ENCODE measurements at regions not wholly inside any gene's neighbourhood (a gene's known extent, or its start where the extent isn't known, plus 50 kb on each side); places are given as distances from the start of the nearest gene placed in this dataset.

- no peaks in the 10 kb centered on the region for H3K4me1 Mint-ChIP-seq
- no peak overlapping the region for H3K4me3 Mint-ChIP-seq
- H3K36me3 Mint-ChIP-seq (ENCODE audit: low read depth), result no peaks in the 10 kb centered on the region
- ATAC-seq (no peak), DNase-seq (no peak)
- H3K27me3 Mint-ChIP-seq, result peaks cover 12% of the 10 kb centered on the region
- H3K27ac Mint-ChIP-seq, result no peak overlapping the region
- peaks cover 3% of the 10 kb centered on the region for H3K9me3 ChIP-seq (ENCODE audit: control insufficient read depth, low read length, poor library complexity, severe bottlenecking)
Measured at GRCh38 chr7:156184164-156184563, 371.9 kb upstream of the SHH start.

DNA sequence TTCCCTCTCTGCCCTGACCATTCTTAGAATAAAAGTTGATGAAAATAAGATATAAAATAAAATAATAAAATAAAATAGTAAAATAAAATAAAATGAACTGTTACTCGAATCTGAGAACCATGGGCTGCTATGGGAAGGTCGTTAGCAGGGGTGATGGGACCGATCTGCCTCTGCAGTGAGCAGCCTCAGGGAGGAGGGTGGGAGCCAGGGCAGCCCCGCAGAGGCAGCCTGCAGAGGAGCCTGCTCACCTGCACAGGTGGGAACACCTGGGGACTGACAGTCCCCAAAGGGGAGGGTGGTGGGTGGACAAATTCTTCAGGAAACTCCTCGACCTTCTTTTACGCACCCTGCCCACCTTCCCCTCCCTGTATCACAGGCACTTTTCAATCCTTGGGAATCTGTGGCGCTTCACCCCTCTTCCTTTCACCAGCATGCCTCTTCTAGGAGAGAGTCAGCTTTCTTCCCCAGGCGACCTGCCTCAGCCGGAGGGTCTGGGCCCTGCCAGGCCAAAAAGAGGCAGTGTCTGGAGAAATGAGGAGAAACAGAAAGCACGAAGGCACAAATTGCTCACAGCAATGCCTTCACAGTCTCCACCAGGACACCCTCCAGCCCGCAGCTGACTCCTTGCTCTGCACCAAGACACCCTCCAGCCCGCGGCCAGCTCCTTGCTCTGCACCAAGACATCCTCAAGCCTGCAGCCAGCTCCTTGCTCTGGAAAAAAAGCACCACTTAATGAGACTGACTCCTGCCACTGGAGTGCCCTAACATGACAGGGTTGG lies 368.4 kb upstream of the SHH start:
- Mint-ChIP-seq H3K27ac (no peak overlapping the region), H3K27me3 (peaks cover 20% of the 10 kb centered on the region), H3K4me1 (peaks cover 2% of the 10 kb centered on the region), H3K4me3 (no peak overlapping the region), H3K36me3 (ENCODE audit: low read depth) (no peaks in the 10 kb centered on the region)
- no peak for DNase-seq
- no peaks in the 10 kb centered on the region for H3K9me3 ChIP-seq (ENCODE audit: control insufficient read depth, low read length, poor library complexity, severe bottlenecking)
- no peak for ATAC-seq

GRCh38 chr7:156179872-156180390 lies 367.7 kb upstream of the SHH start:
- ATAC-seq (no peak), DNase-seq (no peak)
- H3K4me1 Mint-ChIP-seq, result peaks cover 2% of the 10 kb centered on the region
- H3K27ac Mint-ChIP-seq, result no peak overlapping the region
- H3K9me3 ChIP-seq (ENCODE audit: control insufficient read depth, low read length, poor library complexity, severe bottlenecking), result no peaks in the 10 kb centered on the region
- H3K36me3 Mint-ChIP-seq (ENCODE audit: low read depth), result no peaks in the 10 kb centered on the region
- H3K4me3 Mint-ChIP-seq, result no peak overlapping the region
- peaks cover 20% of the 10 kb centered on the region for H3K27me3 Mint-ChIP-seq

DNA sequence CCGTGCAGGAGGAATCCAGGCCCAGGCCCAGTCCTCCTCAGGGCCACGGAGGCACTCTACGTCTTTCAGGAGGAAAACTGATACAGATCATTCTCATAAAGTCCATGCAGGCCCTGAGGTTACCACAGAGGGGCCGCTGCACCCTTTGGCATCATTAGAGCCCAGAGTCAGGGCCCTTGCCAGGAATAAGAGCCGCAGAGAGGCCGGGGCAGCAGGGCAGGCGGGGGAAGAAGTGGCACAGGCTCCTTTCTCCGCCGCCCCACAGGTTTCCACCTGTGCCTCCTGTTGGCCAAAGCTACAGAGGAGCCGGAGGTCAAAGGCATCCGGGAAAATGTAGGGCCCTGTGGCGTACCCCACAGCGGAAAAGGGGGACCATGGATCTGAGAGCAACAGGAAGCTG lies 366.6 kb upstream of the SHH start:
- H3K27me3 Mint-ChIP-seq, result peaks cover 25% of the 10 kb centered on the region
- DNase-seq (no peak), ATAC-seq (no peak)
- no peaks in the 10 kb centered on the region for H3K36me3 Mint-ChIP-seq (ENCODE audit: low read depth)
- H3K9me3 ChIP-seq (ENCODE audit: control insufficient read depth, low read length, poor library complexity, severe bottlenecking), result no peaks in the 10 kb centered on the region
- H3K4me3 Mint-ChIP-seq, result no peak overlapping the region
- no peak overlapping the region for H3K27ac Mint-ChIP-seq
- H3K4me1 Mint-ChIP-seq, result peaks cover 2% of the 10 kb centered on the region

DNA sequence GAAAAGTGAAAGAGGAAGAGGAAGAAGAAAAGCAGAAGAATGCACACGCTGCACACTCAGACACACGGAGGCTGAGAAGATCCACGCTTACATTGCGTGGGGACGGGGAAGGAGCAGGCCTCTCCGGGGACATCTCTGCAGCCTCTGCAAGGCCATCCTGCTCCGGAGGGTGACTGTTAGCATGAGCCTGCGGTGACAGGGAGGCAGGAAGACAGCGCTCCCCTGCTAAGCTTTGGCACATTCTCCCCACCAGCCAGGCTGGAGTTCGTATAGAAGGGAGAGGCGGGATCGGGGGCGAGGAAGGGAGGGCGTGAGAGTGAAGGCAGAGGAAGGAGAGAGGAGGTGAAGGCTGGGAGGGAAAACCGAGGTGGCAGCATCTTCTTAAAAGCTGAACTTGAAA lies 366.0 kb upstream of the SHH start:
- peaks cover 3% of the 10 kb centered on the region for H3K4me1 Mint-ChIP-seq
- peaks cover under 1% of the 10 kb centered on the region for H3K36me3 Mint-ChIP-seq (ENCODE audit: low read depth)
- H3K4me3 Mint-ChIP-seq, result no peak overlapping the region
- no peak for ATAC-seq
- no peak overlapping the region for H3K27ac Mint-ChIP-seq
- no peaks in the 10 kb centered on the region for H3K9me3 ChIP-seq (ENCODE audit: control insufficient read depth, low read length, poor library complexity, severe bottlenecking)
- peaks cover 27% of the 10 kb centered on the region for H3K27me3 Mint-ChIP-seq
- no peak for DNase-seq

DNA sequence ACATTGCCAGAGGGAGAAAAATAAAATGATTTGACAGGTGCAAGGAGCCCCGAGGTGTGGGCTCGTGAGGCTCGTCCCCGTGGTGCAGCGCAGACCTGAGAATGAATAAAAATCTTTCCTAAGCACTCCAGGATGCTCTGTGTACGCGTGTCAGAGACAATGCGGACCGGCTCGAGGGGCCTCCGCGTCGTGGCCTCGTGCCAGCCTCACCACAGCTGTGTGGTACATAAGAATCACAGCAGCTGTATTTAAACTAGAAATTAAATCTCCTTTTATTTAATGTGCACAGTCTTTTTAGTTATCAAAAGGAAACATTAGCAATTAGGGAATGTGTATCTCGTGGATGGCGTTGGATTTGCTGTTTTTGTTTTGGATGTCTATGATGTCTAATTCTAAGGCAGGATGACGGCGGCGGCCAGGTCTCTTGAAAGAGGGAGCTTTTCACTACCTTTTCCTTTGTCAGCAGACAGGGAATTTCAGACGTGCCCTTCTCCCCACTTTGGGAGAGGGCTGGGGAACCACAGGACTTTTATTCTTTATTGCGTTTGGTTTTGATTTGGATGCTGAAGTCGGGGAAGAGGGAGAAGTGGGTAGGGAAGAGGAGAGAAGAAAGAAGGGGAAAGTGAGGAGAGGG lies 365.3 kb upstream of the SHH start:
- ATAC-seq (no peak), DNase-seq (no peak)
- Mint-ChIP-seq H3K36me3 (ENCODE audit: low read depth) (peaks cover 2% of the 10 kb centered on the region), H3K4me3 (no peak overlapping the region), H3K4me1 (peaks cover 5% of the 10 kb centered on the region), H3K27me3 (peaks cover 31% of the 10 kb centered on the region), H3K27ac (no peak overlapping the region)
- no peaks in the 10 kb centered on the region for H3K9me3 ChIP-seq (ENCODE audit: control insufficient read depth, low read length, poor library complexity, severe bottlenecking)

DNA sequence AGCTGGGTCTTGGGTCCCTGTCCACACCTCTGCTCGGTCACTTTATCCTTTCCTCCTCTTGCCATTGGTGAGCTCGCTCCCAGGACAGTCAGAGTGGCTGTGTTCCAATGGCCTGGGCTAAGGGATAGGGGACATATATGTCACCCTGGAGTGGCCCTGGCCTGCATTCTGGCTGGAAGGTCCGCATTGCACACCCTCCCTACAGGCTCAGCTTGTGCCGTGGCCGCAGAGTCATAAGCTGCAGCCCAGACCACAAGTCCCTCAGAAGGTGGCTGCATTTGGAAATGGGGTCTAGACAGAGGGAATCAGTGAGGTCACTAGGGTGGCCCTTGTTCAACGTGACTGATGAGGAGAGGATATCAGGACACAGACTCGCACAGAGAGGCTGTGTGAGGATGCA lies 363.8 kb upstream of the SHH start:
- Mint-ChIP-seq H3K27me3 (peaks cover 29% of the 10 kb centered on the region), H3K27ac (no peak overlapping the region), H3K4me3 (no peak overlapping the region), H3K36me3 (ENCODE audit: low read depth) (peaks cover 2% of the 10 kb centered on the region), H3K4me1 (peaks cover 5% of the 10 kb centered on the region)
- no peak for ATAC-seq
- DNase-seq, result no peak
- H3K9me3 ChIP-seq (ENCODE audit: control insufficient read depth, low read length, poor library complexity, severe bottlenecking), result no peaks in the 10 kb centered on the region

- peaks cover 24% of the 10 kb centered on the region for H3K27me3 Mint-ChIP-seq
- no peak for ATAC-seq
- peaks cover 5% of the 10 kb centered on the region for H3K4me1 Mint-ChIP-seq
- H3K4me3 Mint-ChIP-seq, result no peak overlapping the region
- H3K27ac Mint-ChIP-seq, result no peak overlapping the region
- H3K9me3 ChIP-seq (ENCODE audit: control insufficient read depth, low read length, poor library complexity, severe bottlenecking), result no peaks in the 10 kb centered on the region
- no peak for DNase-seq
- peaks cover 2% of the 10 kb centered on the region for H3K36me3 Mint-ChIP-seq (ENCODE audit: low read depth)
Measured at GRCh38 chr7:156175003-156175402, 362.7 kb upstream of the SHH start.

DNA sequence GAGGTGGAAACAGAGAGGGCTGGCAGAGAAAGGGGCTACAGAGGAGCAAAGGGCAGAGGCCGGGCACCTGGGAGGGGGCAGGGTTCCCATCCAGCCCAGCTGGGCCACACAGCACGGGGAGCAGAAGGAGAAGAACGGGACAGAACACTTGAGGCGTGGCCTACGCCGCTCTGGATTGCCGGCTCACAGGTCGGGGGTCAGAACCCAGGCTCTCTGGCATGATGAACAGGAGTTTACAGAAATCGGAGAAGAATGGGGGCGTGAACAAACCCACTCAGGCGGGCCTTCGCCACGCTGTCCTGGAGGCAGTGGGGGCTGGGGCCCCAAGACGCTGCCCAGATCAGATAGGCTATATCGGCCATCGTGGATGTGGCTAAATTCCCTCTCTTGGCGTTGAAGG lies 362.2 kb upstream of the SHH start:
- DNase-seq, result no peak
- H3K4me1 Mint-ChIP-seq, result peaks cover 5% of the 10 kb centered on the region
- H3K27me3 Mint-ChIP-seq, result peaks cover 21% of the 10 kb centered on the region
- no peak overlapping the region for H3K27ac Mint-ChIP-seq
- no peak for ATAC-seq
- no peak overlapping the region for H3K4me3 Mint-ChIP-seq
- H3K9me3 ChIP-seq (ENCODE audit: control insufficient read depth, low read length, poor library complexity, severe bottlenecking), result no peaks in the 10 kb centered on the region
- peaks cover 2% of the 10 kb centered on the region for H3K36me3 Mint-ChIP-seq (ENCODE audit: low read depth)

DNA sequence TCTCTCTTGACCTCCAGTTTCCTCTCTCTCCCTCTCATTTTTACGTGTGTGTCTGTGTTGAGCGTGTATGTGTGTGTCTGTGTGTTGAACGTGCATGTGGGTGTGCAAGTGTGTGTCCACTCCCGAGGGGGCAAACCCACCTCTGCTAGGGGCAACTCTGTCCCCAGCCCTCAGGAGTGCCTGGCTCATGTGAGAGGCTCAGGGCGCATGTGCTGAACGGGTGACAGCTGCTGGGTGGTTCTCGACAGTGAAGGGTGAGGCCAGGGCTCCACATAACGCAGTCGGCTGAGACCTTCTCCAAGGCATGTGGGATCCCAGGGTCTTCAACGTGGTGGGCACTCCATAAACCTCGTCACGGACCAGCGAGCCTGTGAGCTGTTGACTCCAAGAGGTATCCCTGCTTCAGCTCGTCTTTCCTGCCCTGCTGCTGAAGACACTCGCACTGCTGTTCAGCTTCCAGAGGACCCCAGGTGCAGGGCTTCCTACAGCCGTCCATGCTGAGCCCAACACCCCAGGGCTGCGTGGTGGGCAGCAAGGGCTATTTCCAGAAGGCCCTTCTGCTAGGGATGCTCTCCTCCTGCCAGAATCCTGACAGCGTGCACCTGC lies 361.6 kb upstream of the SHH start:
- Mint-ChIP-seq H3K27ac (no peak overlapping the region), H3K36me3 (ENCODE audit: low read depth) (peaks cover 2% of the 10 kb centered on the region)
- no peak for ATAC-seq

GRCh38 chr7:156173346-156173745 lies 361.1 kb upstream of the SHH start:
- DNase-seq (no peak), ATAC-seq (no peak)
- no peak overlapping the region for H3K4me3 Mint-ChIP-seq
- no peaks in the 10 kb centered on the region for H3K9me3 ChIP-seq (ENCODE audit: control insufficient read depth, low read length, poor library complexity, severe bottlenecking)
- H3K27ac Mint-ChIP-seq, result no peak overlapping the region
- H3K27me3 Mint-ChIP-seq, result peaks cover 12% of the 10 kb centered on the region
- H3K36me3 Mint-ChIP-seq (ENCODE audit: low read depth), result peaks cover 2% of the 10 kb centered on the region
- peaks cover 5% of the 10 kb centered on the region for H3K4me1 Mint-ChIP-seq

More for the DNA sequence above, 361.6 kb upstream of the SHH start:
- H3K4me3 Mint-ChIP-seq, result no peak overlapping the region
- H3K27me3 Mint-ChIP-seq, result peaks cover 16% of the 10 kb centered on the region
- no peak for DNase-seq
- H3K4me1 Mint-ChIP-seq, result peaks cover 5% of the 10 kb centered on the region
- H3K9me3 ChIP-seq (ENCODE audit: control insufficient read depth, low read length, poor library complexity, severe bottlenecking), result no peaks in the 10 kb centered on the region

GRCh38 chr7:156172638-156173037 lies 360.4 kb upstream of the SHH start:
- no peak for ATAC-seq
- no peaks in the 10 kb centered on the region for H3K9me3 ChIP-seq (ENCODE audit: control insufficient read depth, low read length, poor library complexity, severe bottlenecking)
- Mint-ChIP-seq H3K36me3 (ENCODE audit: low read depth) (peaks cover 2% of the 10 kb centered on the region), H3K27ac (peak overlapping the region; percentile 6), H3K4me3 (no peak overlapping the region), H3K27me3 (peaks cover 12% of the 10 kb centered on the region), H3K4me1 (peaks cover 3% of the 10 kb centered on the region)
- DNase-seq, result no peak

DNA sequence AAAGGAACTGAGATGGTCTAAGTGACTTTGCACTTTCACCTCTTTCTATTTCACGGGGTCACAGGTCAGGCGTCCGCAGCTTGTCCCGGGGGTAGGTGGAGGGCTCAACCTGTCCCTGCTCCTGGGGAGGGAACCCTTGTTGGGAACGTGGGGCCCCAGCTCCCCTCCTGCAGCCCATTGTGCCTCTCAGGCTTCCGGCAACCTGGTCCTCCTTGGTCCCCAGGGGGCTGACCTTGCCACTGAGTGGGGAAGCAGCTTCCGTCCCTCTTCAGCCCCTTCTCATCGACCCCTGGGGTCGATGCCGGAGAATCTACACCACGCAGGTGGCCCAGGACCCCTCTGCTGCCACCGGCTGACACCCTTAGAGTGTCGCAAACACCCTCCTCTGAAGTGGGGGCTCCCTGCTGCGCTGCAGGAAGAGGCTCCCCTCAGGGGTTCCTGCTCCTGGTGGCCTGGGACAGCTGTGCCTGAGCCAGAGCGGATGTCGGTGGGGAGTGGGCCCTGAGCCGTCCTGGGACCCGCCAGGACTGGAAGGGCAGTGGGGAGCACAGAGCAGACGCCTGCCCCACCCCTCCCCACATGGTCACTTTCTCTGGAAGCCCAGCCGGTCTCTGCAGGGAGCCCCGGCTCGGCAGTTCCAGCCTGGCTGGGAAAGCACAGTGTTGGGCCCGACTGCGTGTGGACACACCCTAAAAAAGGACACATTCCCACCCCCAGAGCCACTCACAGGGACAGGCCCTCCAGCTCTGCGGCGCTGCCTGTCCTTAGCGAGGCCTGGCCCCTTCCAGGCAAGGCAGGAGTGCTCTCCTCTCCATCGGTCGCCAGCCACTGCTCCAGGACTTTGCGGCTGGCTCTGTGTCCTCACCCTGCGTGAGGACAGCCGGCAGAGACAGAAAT lies 357.5 kb upstream of the SHH start:
- Mint-ChIP-seq H3K27me3 (peaks cover 23% of the 10 kb centered on the region), H3K36me3 (ENCODE audit: low read depth) (peaks cover 2% of the 10 kb centered on the region), H3K4me1 (peaks cover 3% of the 10 kb centered on the region), H3K4me3 (no peak overlapping the region), H3K27ac (no peak overlapping the region)
- no peaks in the 10 kb centered on the region for H3K9me3 ChIP-seq (ENCODE audit: control insufficient read depth, low read length, poor library complexity, severe bottlenecking)
- ATAC-seq, result no peak
- DNase-seq, result no peak
